ENCODE measurements at regions not wholly inside any gene's neighbourhood (a gene's known extent, or its start where the extent isn't known, plus 50 kb on each side); places are given as distances from the start of the nearest gene placed in this dataset.

DNA sequence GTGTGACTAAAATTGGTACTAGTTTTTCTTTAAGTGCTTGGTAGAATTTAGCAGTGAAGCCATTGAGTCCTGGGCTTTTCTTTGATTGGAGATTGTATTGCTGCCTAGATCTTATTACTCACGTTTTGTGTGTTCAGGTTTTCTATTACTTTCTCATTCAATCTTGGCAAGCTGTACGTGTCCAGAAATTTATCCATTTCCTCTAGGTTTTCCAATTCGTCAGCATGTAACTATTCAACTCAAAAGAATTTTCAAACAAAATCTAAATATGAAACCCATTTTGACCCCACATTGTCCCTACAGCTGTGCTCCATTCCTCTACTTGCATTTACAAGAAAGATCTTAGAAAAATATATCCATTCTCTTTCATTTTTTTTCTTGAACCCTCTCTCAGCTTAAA, 1613.4 kb upstream of the SEL1L start:
- DNase-seq (ENCODE audit: low spot score): no peak
- intact Hi-C loops (cut with micrococcal nuclease; ENCODE audit: unreplicated experiment): no loop called here
- H3K9me2 ChIP-seq (ENCODE audit: insufficient read depth, low read length): no peaks in the 10 kb centered on the region
- no peak overlapping the region for H3K27ac ChIP-seq (ENCODE audit: low read depth, low read length, poor library complexity, severe bottlenecking)
- no peaks in the 10 kb centered on the region for H3K4me1 ChIP-seq (ENCODE audit: insufficient read depth, low read length, poor library complexity, severe bottlenecking)
- CTCF ChIA-PET (ENCODE audit: unreplicated experiment): no interaction called here
- H3K4me3 ChIP-seq (ENCODE audit: low read depth, low read length, poor library complexity, severe bottlenecking): no peak overlapping the region
- no peaks in the 10 kb centered on the region for H4K20me1 ChIP-seq (ENCODE audit: insufficient read depth, low read length)
- no peaks in the 10 kb centered on the region for H3K36me3 ChIP-seq (ENCODE audit: insufficient read depth, low read length)
- no peaks in the 10 kb centered on the region for H3K79me2 ChIP-seq (ENCODE audit: insufficient read depth, low read depth, low read length)
- POLR2A ChIA-PET: no interaction called here
- no peak overlapping the region for H2AFZ ChIP-seq (ENCODE audit: low read length)
- H3K4me2 ChIP-seq (ENCODE audit: low read length): no peak overlapping the region
- no peaks in the 10 kb centered on the region for H3K9me3 ChIP-seq (ENCODE audit: low read length)
- TF ChIP-seq, protein P1, sequence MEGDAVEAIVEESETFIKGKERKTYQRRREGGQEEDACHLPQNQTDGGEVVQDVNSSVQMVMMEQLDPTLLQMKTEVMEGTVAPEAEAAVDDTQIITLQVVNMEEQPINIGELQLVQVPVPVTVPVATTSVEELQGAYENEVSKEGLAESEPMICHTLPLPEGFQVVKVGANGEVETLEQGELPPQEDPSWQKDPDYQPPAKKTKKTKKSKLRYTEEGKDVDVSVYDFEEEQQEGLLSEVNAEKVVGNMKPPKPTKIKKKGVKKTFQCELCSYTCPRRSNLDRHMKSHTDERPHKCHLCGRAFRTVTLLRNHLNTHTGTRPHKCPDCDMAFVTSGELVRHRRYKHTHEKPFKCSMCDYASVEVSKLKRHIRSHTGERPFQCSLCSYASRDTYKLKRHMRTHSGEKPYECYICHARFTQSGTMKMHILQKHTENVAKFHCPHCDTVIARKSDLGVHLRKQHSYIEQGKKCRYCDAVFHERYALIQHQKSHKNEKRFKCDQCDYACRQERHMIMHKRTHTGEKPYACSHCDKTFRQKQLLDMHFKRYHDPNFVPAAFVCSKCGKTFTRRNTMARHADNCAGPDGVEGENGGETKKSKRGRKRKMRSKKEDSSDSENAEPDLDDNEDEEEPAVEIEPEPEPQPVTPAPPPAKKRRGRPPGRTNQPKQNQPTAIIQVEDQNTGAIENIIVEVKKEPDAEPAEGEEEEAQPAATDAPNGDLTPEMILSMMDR (conservative IDR thresholded peaks at IDR 0.05; ENCODE audit: low read length): no peak
- TF ChIP-seq EZH2phosphoT487 (IDR thresholded peaks at IDR 0.05; ENCODE audit: borderline replicate concordance, low read depth, low read length): no peak
- no TSS peak for BruUV-seq (replicated peaks)

DNA sequence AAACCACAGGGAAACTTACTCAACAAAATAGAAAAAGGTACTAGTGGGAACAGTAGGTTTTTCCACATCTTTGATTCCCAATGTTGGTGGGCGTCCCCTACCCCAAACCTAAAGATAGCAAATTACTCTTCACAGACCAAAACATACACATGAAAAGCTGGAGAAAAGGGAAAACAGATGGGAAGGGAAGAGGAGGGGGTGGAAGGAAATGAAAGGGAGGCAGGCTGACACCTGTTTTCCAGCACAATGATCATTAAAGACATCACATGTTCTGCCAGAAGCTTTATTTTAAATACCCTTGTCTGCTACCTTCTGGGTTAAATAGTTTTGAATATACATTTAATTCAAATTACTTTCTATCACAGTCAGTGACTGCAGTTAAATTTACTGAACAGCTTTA, 1617.9 kb upstream of the SEL1L start:
- no peaks in the 10 kb centered on the region for H4K20me1 ChIP-seq (ENCODE audit: insufficient read depth, low read length)
- intact Hi-C loops (cut with micrococcal nuclease; ENCODE audit: unreplicated experiment): no loop called here
- H3K79me2 ChIP-seq (ENCODE audit: insufficient read depth, low read depth, low read length): no peaks in the 10 kb centered on the region
- H3K4me3 ChIP-seq (ENCODE audit: low read depth, low read length, poor library complexity, severe bottlenecking): no peak overlapping the region
- no peak overlapping the region for H2AFZ ChIP-seq (ENCODE audit: low read length)
- H3K36me3 ChIP-seq (ENCODE audit: insufficient read depth, low read length): no peaks in the 10 kb centered on the region
- no peaks in the 10 kb centered on the region for H3K9me2 ChIP-seq (ENCODE audit: insufficient read depth, low read length)
- CTCF ChIA-PET (ENCODE audit: unreplicated experiment): no interaction called here
- no peak overlapping the region for H3K27ac ChIP-seq (ENCODE audit: low read depth, low read length, poor library complexity, severe bottlenecking)
- H3K4me2 ChIP-seq (ENCODE audit: low read length): no peak overlapping the region
- TF ChIP-seq EZH2phosphoT487 (IDR thresholded peaks at IDR 0.05; ENCODE audit: borderline replicate concordance, low read depth, low read length): no peak
- TF ChIP-seq, protein P1 (conservative IDR thresholded peaks at IDR 0.05; ENCODE audit: low read length): no peak
- H3K4me1 ChIP-seq (ENCODE audit: insufficient read depth, low read length, poor library complexity, severe bottlenecking): no peaks in the 10 kb centered on the region
- BruUV-seq (replicated peaks): no TSS peak
- no peak for DNase-seq (ENCODE audit: low spot score)
- POLR2A ChIA-PET: no interaction called here
- no peaks in the 10 kb centered on the region for H3K9me3 ChIP-seq (ENCODE audit: low read length)

DNA sequence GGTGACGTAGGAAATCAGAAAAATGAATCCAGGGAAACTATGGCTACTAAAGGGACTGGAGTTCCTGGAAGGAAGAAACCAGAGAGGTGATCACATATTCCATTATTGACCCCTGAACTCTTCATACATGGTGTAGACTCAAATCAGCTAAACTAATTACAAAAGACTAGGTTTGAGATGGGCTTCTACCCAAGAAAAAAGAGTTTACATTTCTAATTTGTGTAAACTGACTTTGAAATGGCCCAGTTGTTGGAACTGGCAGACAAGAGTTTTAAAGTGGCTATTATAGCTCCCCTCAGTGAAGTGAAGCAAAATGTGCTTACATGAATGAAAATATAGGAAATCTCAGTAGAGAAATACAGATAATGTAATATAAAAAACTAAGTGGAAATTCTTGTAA, 1619.4 kb upstream of the SEL1L start:
- no peaks in the 10 kb centered on the region for H3K9me3 ChIP-seq (ENCODE audit: low read length)
- DNase-seq (ENCODE audit: low spot score): no peak
- no peak overlapping the region for H3K27ac ChIP-seq (ENCODE audit: low read depth, low read length, poor library complexity, severe bottlenecking)
- ChIA-PET CTCF (ENCODE audit: unreplicated experiment) (no interaction called here), POLR2A (no interaction called here)
- H3K4me3 ChIP-seq (ENCODE audit: low read depth, low read length, poor library complexity, severe bottlenecking): no peak overlapping the region
- no peak overlapping the region for H3K4me2 ChIP-seq (ENCODE audit: low read length)
- intact Hi-C loops (cut with micrococcal nuclease; ENCODE audit: unreplicated experiment): no loop called here
- no peaks in the 10 kb centered on the region for H3K79me2 ChIP-seq (ENCODE audit: insufficient read depth, low read depth, low read length)
- H4K20me1 ChIP-seq (ENCODE audit: insufficient read depth, low read length): no peaks in the 10 kb centered on the region
- no TSS peak for BruUV-seq (replicated peaks)
- H3K4me1 ChIP-seq (ENCODE audit: insufficient read depth, low read length, poor library complexity, severe bottlenecking): no peaks in the 10 kb centered on the region
- TF ChIP-seq EZH2phosphoT487 (IDR thresholded peaks at IDR 0.05; ENCODE audit: borderline replicate concordance, low read depth, low read length): no peak
- TF ChIP-seq, protein P1 (conservative IDR thresholded peaks at IDR 0.05; ENCODE audit: low read length): no peak
- no peaks in the 10 kb centered on the region for H3K9me2 ChIP-seq (ENCODE audit: insufficient read depth, low read length)
- H3K36me3 ChIP-seq (ENCODE audit: insufficient read depth, low read length): no peaks in the 10 kb centered on the region
- H2AFZ ChIP-seq (ENCODE audit: low read length): no peak overlapping the region

All from OCI-LY7 (cell line).